ENCODE measurements at regions not wholly inside any gene's neighbourhood (a gene's known extent, or its start where the extent isn't known, plus 50 kb on each side); places are given as distances from the start of the nearest gene placed in this dataset.
"Not testable (repeated sequence)": the region's sequence is repeated elsewhere in the genome, so short reads cannot be mapped to it uniquely, and the experiment has no call there.

- DNase-seq: no peak
These were observed 90.3 kb downstream of the RTP5 start for GRCh38 chr2:241959751-241960269.

- no peak for DNase-seq
These were observed 91.9 kb downstream of the RTP5 start for GRCh38 chr2:241961454-241961853.

GRCh38 chr2:241964133-241964532, 94.6 kb downstream of the RTP5 start:
- DNase-seq: no peak

GRCh38 chr2:241965931-241966412, 96.4 kb downstream of the RTP5 start:
- DNase-seq: peak; percentile 40

- DNase-seq: no peak
These were observed 97.3 kb downstream of the RTP5 start for GRCh38 chr2:241966647-241967466.

GRCh38 chr2:241967467-241968144, 98.1 kb downstream of the RTP5 start:
- no peak for DNase-seq

- no peak for DNase-seq
These were observed 98.9 kb downstream of the RTP5 start for GRCh38 chr2:241968417-241968816.

- DNase-seq: not testable (repeated sequence)
These were observed 99.7 kb downstream of the RTP5 start for GRCh38 chr2:241969182-241969581.

- no peak for DNase-seq
These were observed 101.2 kb downstream of the RTP5 start for GRCh38 chr2:241970716-241971115.

GRCh38 chr2:241974096-241974495, 104.6 kb downstream of the RTP5 start:
- DNase-seq: no peak

- DNase-seq: no peak
These were observed 105.5 kb downstream of the RTP5 start for GRCh38 chr2:241974851-241975592.

GRCh38 chr2:241975593-241976284, 106.2 kb downstream of the RTP5 start:
- DNase-seq: no peak

GRCh38 chr2:241976296-241976695, 106.8 kb downstream of the RTP5 start:
- no peak for DNase-seq

GRCh38 chr2:241977557-241978300, 108.2 kb downstream of the RTP5 start:
- no peak for DNase-seq

GRCh38 chr2:241978670-241979069, 109.1 kb downstream of the RTP5 start:
- no peak for DNase-seq

- DNase-seq: no peak
These were observed 110.7 kb downstream of the RTP5 start for GRCh38 chr2:241980193-241980592.

GRCh38 chr2:241981076-241981700, 111.7 kb downstream of the RTP5 start:
- DNase-seq: no peak

- no peak for DNase-seq
These were observed 113.4 kb downstream of the RTP5 start for GRCh38 chr2:241982706-241983570.

GRCh38 chr2:241983571-241984270, 114.2 kb downstream of the RTP5 start:
- no peak for DNase-seq

GRCh38 chr2:241984271-241984655, 114.7 kb downstream of the RTP5 start:
- DNase-seq: no peak

Data from CD4-positive, alpha-beta T cell treated with Interleukin-12 subunit alpha and Interleukin-12 subunit beta, for 1 hour (primary cell).